Liver (tissue), 3 donors: ENCODE measurements at regions not wholly inside any gene's neighbourhood (a gene's known extent, or its start where the extent isn't known, plus 50 kb on each side); places are given as distances from the start of the nearest gene placed in this dataset.

Experiments used
- CTCF ChIP-seq: fragments of 150-350 bp; IDR thresholded peaks from 2 replicates; pipeline ENCODE4 v1.5.1; 2017; ENCODE audit warnings: improper control_type of control experiment, low read depth, low read length; ENCODE audit not compliant: missing input control
- EGR1 ChIP-seq, 2 donors: IDR thresholded peaks; 2 replicates each; pipeline ENCODE4 v1.6.1; 2016 to 2018; ENCODE audit warnings: antibody characterized with exemption in 2 of 2, low read depth in 2 of 2
- FOXA2 ChIP-seq: IDR thresholded peaks from 2 replicates; pipeline ENCODE4 v1.6.1; 2016; ENCODE audit warnings: antibody characterized with exemption
- GABPA ChIP-seq, 2 donors: IDR thresholded peaks in 1 of 2; conservative IDR thresholded peaks in 1 of 2; 2 replicates each; pipeline ENCODE4 v1.6.1; 2016; ENCODE audit warnings: antibody characterized with exemption in 2 of 2, mild to moderate bottlenecking in 1 of 2, moderate library complexity in 1 of 2
- JUND ChIP-seq, 2 donors: IDR thresholded peaks; 2 replicates each; pipeline ENCODE4 v1.6.1; 2016; ENCODE audit warnings: antibody characterized with exemption in 2 of 2
- MAX ChIP-seq: IDR thresholded peaks from 2 replicates; pipeline ENCODE4 v1.6.1; 2016; ENCODE audit warnings: antibody characterized with exemption
- RAD21 ChIP-seq, 2 donors: IDR thresholded peaks; 2 replicates each; pipeline ENCODE4 v1.6.1; 2016; ENCODE audit warnings: antibody characterized with exemption in 2 of 2, mild to moderate bottlenecking in 2 of 2
- REST ChIP-seq: IDR thresholded peaks from 2 replicates; pipeline ENCODE4 v1.6.1; 2016; ENCODE audit warnings: antibody characterized with exemption, mild to moderate bottlenecking
- RXRA ChIP-seq, 2 donors: IDR thresholded peaks; 2 replicates each; pipeline ENCODE4 v1.6.1; 2017 to 2018; ENCODE audit warnings: antibody characterized with exemption in 2 of 2, mild to moderate bottlenecking in 1 of 2
- TAF1 ChIP-seq: conservative IDR thresholded peaks from 2 replicates; pipeline ENCODE4 v1.6.1; 2016; ENCODE audit warnings: antibody characterized with exemption, mild to moderate bottlenecking
- YY1 ChIP-seq: IDR thresholded peaks from 2 replicates; pipeline ENCODE4 v1.6.1; 2016; ENCODE audit warnings: antibody characterized with exemption, mild to moderate bottlenecking
- ZBTB33 ChIP-seq: IDR thresholded peaks from 2 replicates; pipeline ENCODE4 v1.6.1; 2016; ENCODE audit warnings: antibody characterized with exemption
- donor health status: healthy.
- donor health status: healthy.

GRCh38 chr21:27112186-27112585 is 145.3 kb upstream of the ADAMTS5 start:
- TF ChIP-seq CTCF (no peak), EGR1 (IDR thresholded peaks at IDR 0.05; ENCODE audit: low read depth in 2 of 2) (no peak), ZBTB33 (no peak), TAF1 (no peak), GABPA (IDR thresholded peaks at IDR 0.05 in 1 of 2, conservative IDR thresholded peaks at IDR 0.05 in 1 of 2) (no peak), MAX (no peak), YY1 (no peak), RXRA (IDR thresholded peaks at IDR 0.05) (no peak), REST (no peak), FOXA2 (no peak), RAD21 (IDR thresholded peaks at IDR 0.05) (no peak), JUND (IDR thresholded peaks at IDR 0.05) (no peak)
